ENCODE measurements at regions not wholly inside any gene's neighbourhood (a gene's known extent, or its start where the extent isn't known, plus 50 kb on each side); places are given as distances from the start of the nearest gene placed in this dataset.

DNA sequence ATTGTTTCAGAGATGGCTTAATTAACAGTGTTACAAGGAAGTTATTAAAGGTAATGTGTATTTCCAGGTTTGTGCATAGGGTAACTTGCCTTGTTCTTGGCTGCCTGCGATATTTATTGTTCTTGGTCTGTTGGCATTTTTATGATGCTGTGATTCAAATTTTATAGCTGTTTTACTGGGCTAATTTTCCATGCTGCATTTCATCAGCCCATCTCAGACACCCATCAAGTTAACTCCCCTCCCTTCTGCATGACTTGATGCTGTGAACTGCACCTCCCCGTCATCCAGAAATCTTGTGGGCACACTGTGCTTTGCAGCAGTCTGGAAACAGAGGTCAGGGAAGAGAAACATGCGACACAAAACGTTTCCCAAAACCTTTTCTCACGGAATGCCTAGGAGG lies 1049.2 kb downstream of the AACS start:
- TF ChIP-seq EP300 (IDR thresholded peaks at IDR 0.05; ENCODE audit: borderline replicate concordance) (no peak), TCF12 (IDR thresholded peaks at IDR 0.05; ENCODE audit: low read depth) (no peak), TAF1 (IDR thresholded peaks at IDR 0.05; ENCODE audit: low read depth) (no peak), NFIC (IDR thresholded peaks at IDR 0.05) (no peak), YY1 (IDR thresholded peaks at IDR 0.05; ENCODE audit: low read depth) (no peak), USF1 (IDR thresholded peaks at IDR 0.05) (no peak), ZBTB7A (IDR thresholded peaks at IDR 0.05; ENCODE audit: low read depth) (no peak), MAX (IDR thresholded peaks at IDR 0.05) (no peak)
